IPS DF 6.9 (cell line): ENCODE measurements at regions not wholly inside any gene's neighbourhood (a gene's known extent, or its start where the extent isn't known, plus 50 kb on each side); places are given as distances from the start of the nearest gene placed in this dataset.
"Not testable (repeated sequence)": the region's sequence is repeated elsewhere in the genome, so short reads cannot be mapped to it uniquely, and the experiment has no call there.

Source experiments
- DNase-seq: peaks from one replicate; pipeline ENCODE4 v3.0.0-alpha.2; 2013; ENCODE audit warnings: low read depth, low spot score
- H3K27ac ChIP-seq: one replicate; pipeline ENCODE4 v1.5.1; 2013; ENCODE audit warnings: low read length, control low read depth
- H3K27me3 ChIP-seq: 2 replicates; pipeline ENCODE4 v1.6.1; 2013; ENCODE audit warnings: mild to moderate bottlenecking, low read length; ENCODE audit not compliant: control insufficient read depth, insufficient read depth
- H3K36me3 ChIP-seq: 2 replicates; pipeline ENCODE4 v1.6.1; 2013; ENCODE audit warnings: low read length; ENCODE audit not compliant: control insufficient read depth, insufficient read depth
- H3K4me1 ChIP-seq: 2 replicates; pipeline ENCODE4 v1.6.1; 2013; ENCODE audit warnings: low read length; ENCODE audit not compliant: control insufficient read depth, insufficient read depth
- H3K4me3 ChIP-seq: 2 replicates; pipeline ENCODE4 v1.5.1; 2013; ENCODE audit warnings: mild to moderate bottlenecking, low read length
- H3K9me3 ChIP-seq: 2 replicates; pipeline ENCODE4 v1.6.1; 2013; ENCODE audit warnings: low read length, inconsistent platforms; ENCODE audit not compliant: control insufficient read depth, insufficient read depth
- WGBS: extraction: QIAGEN DNeasy Blood & Tissue Kit; methylation state at CpG from one replicate; pipeline ENCODE4 v1.1.7; 2013; ENCODE audit warnings: mixed read lengths, missing lambda C conversion rate; ENCODE audit not compliant: insufficient read length, insufficient coverage; 5-methylcytosine and 5-hydroxymethylcytosine counted together

DNA sequence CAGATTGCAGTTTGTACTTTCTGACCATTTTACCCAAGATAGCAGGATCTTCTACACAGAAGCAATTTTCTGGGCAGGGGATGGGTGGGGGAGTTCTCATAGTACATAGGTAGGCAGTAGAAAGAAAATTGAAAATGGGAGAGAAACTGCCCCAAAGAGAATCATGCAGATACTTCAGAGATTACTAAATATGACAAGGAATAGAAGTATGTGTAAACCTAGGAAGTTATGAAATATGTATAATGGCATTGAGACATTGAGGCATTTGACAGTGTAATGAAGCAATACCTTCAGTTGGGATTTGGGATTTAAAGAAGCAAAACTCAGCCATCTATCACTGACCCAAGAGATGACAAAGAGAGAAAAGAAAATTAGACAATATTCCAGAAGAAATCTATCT is 233.0 kb downstream of the PTN start:
- H3K27ac ChIP-seq, result no peak overlapping the region
- no peaks in the 10 kb centered on the region for H3K27me3 ChIP-seq
- no peak overlapping the region for H3K4me3 ChIP-seq
- no peak for DNase-seq
- no peaks in the 10 kb centered on the region for H3K4me1 ChIP-seq
- no peaks in the 10 kb centered on the region for H3K36me3 ChIP-seq
- no peaks in the 10 kb centered on the region for H3K9me3 ChIP-seq

DNA sequence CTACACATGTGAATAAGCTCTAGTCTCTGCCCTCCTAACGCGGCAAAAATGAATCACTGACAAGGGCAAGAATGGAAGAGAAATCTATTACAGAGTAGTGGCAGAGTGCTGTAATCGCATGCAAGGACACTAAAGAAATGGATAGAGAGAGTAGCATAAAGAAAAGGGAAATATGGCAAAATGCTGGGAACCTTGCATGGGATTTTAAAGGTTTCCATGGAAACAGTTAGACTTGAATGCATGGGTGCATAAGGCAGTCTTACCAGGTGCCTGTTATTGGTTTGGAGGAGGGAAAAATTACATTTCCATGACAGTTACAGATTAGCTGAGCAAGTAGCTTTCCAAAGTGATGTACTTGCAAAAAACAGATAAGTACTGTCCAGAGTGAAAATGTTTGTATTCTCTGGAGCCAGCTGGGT is 233.4 kb downstream of the PTN start:
- H3K9me3 ChIP-seq, result no peaks in the 10 kb centered on the region
- H3K36me3 ChIP-seq, result no peaks in the 10 kb centered on the region
- no peak overlapping the region for H3K27ac ChIP-seq
- H3K4me3 ChIP-seq, result no peak overlapping the region
- no CpG with 5 or more reads among the region's 3 CpGs for WGBS
- no peak for DNase-seq
- H3K27me3 ChIP-seq, result no peaks in the 10 kb centered on the region
- H3K4me1 ChIP-seq, result no peaks in the 10 kb centered on the region

DNA sequence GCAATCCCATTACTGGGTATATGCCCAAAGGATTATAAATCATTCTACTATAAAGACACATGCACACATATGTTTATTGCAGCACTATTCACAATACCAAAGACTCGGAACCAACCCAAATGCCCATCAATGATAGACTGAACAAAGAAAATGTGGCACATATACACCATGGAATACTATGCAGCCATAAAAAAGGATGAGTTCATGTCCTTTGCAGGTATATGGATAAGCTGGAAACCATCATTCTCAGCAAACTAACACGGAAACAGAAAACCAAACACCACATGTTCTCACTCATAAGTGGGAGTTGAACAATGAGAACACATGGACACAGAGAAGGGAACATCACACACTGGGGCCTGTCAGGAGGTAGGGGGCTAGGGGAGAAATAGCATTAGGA is 235.7 kb downstream of the PTN start:
- H3K27me3 ChIP-seq, H3K9me3 ChIP-seq, H3K4me1 ChIP-seq, DNase-seq, H3K4me3 ChIP-seq, H3K36me3 ChIP-seq, H3K27ac ChIP-seq: not testable (repeated sequence)
- WGBS, result no CpG with 5 or more reads among the region's 2 CpGs

DNA sequence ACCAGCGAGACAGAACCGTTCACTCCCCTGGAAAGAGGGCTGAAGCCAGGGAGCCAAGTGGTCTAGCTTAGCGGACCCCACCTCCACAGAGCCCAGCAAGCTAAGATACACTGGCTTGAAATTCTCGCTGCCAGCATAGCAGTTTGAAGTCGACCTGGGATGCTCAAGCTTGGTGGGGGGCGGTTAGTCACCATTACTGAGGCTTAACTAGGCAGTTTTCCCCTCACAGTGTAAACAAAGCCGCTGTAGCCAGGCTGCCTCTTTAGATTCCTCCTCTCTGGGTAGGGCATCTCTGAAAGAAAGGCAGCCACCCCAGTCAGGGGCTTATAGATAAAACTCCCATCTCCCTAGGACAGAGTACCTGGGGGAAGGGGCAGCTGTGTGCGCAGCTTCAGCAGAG is 235.1 kb downstream of the CHRM2 start:
- H3K36me3 ChIP-seq, H3K4me3 ChIP-seq, DNase-seq, H3K9me3 ChIP-seq, H3K27ac ChIP-seq, H3K27me3 ChIP-seq, H3K4me1 ChIP-seq: not testable (repeated sequence)
- WGBS, result no CpG with 5 or more reads among the region's 8 CpGs

DNA sequence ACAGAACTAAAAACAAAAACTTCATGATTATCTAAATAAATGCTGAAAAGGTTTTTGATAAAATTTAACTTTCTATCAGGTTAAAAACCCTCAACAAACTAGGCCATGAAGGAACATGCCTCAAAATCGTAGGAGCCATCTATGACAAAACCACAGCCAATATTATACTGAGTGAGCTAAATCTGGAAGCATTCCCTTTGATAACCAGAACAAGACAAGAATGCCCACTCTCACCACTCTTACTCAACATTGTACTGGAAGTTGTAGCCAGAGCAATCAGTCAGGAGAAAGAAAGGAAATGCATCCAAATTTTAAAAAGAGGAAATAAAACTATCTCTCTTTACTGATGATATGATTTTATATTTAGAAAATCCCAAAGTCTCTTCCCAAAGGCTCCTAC is 228.7 kb downstream of the CHRM2 start:
- no peaks in the 10 kb centered on the region for H3K4me1 ChIP-seq
- no peak for DNase-seq
- H3K9me3 ChIP-seq, result no peaks in the 10 kb centered on the region
- H3K27ac ChIP-seq, result no peak overlapping the region
- no CpG with 5 or more reads among the region's 1 CpG for WGBS
- no peak overlapping the region for H3K4me3 ChIP-seq
- no peaks in the 10 kb centered on the region for H3K36me3 ChIP-seq
- H3K27me3 ChIP-seq, result no peaks in the 10 kb centered on the region

DNA sequence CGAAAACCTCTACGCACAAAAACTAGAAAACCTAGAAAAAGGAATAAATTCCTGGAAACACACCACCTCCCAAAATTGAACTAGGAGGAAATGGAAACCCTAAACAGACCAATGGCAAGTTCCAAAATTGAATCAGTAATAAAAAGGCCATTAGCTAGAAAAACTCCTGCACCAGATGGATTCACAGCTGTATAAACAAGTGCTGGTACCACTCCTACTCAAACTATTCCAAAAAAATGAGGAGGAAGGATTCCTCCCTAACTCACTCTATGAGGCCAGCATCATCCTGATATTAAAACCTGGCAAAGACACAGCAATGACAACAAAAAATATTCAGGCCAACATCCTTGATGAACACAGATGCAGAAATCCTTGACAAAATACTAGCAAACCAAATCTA is 228.2 kb downstream of the CHRM2 start:
- Histone ChIP-seq H3K27ac (no peak overlapping the region), H3K4me1 (no peaks in the 10 kb centered on the region), H3K27me3 (no peaks in the 10 kb centered on the region), H3K4me3 (no peak overlapping the region), H3K9me3 (no peaks in the 10 kb centered on the region), H3K36me3 (no peaks in the 10 kb centered on the region)
- DNase-seq, result no peak
- WGBS, result no CpG with 5 or more reads among the region's 2 CpGs

DNA sequence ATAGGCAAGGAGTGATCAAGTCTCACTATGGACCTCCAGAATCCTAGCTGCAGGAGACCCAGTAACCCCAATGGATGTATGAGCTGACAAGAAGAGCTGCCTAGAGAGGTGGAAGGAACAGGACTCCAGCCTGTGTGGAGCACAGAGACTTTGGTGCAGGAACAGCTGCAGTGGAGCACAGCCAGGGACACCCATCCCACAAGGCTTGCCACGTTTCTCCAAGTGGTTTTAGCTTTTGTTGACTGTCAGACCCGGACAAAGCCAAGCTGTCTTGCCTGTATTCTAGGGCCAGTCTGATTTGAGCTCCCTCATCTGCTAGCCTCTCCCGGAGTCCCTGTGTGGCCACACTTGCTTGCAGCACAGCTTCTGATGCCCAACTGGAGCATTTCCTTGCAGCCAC is 224.7 kb downstream of the CHRM2 start:
- Histone ChIP-seq H3K27me3 (no peaks in the 10 kb centered on the region), H3K4me1 (no peaks in the 10 kb centered on the region), H3K27ac (no peak overlapping the region), H3K36me3 (no peaks in the 10 kb centered on the region), H3K9me3 (no peaks in the 10 kb centered on the region), H3K4me3 (no peak overlapping the region)
- WGBS, result no CpG with 5 or more reads among the region's 3 CpGs
- no peak for DNase-seq

DNA sequence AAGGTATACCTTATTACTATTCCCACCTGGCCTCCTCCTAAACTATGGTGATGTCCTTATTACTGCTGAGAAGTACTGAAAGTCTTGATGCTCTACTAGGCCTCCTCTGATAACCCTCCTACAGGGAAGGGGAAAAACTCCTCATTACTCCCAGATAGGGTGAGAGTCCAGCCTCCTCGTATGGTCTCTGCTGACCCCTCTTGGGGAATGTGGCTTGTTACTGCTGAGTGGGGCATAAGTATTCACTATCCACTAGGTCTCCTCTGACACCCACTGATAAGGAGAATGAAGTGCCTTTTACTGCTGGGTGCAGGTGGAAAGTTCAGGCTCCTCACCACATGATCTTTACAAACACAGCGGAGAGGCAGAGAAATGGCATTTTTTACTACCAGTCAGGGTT is 222.9 kb downstream of the CHRM2 start:
- H3K4me1 ChIP-seq, result no peaks in the 10 kb centered on the region
- H3K9me3 ChIP-seq, result no peaks in the 10 kb centered on the region
- no peaks in the 10 kb centered on the region for H3K36me3 ChIP-seq
- no peak overlapping the region for H3K27ac ChIP-seq
- H3K4me3 ChIP-seq, result no peak overlapping the region
- no CpG with 5 or more reads among the region's 2 CpGs for WGBS
- no peaks in the 10 kb centered on the region for H3K27me3 ChIP-seq
- DNase-seq, result peak; percentile 13

DNA sequence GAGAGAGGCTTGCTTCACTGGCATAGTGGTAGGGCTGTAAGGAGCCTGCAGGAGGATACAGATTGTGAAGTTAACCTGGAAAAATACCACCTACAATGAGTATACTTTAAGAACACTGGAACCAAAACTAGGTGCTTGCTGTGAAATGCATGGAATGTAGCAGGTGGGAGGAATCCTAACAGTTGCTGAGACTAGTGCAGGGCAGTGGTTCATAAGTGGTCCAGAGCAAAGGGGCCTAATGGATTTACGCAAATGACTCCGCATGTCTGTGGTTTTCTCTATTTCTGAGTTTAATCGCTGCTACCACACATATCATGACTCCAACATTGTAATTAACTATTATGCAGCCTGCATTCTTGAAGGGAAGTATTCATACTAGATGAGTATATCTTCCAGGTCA is 218.4 kb downstream of the CHRM2 start:
- H3K27ac ChIP-seq, result no peak overlapping the region
- no peaks in the 10 kb centered on the region for H3K36me3 ChIP-seq
- no CpG with 5 or more reads among the region's 3 CpGs for WGBS
- no peaks in the 10 kb centered on the region for H3K4me1 ChIP-seq
- DNase-seq, result no peak
- no peaks in the 10 kb centered on the region for H3K27me3 ChIP-seq
- H3K4me3 ChIP-seq, result no peak overlapping the region
- H3K9me3 ChIP-seq, result no peaks in the 10 kb centered on the region

DNA sequence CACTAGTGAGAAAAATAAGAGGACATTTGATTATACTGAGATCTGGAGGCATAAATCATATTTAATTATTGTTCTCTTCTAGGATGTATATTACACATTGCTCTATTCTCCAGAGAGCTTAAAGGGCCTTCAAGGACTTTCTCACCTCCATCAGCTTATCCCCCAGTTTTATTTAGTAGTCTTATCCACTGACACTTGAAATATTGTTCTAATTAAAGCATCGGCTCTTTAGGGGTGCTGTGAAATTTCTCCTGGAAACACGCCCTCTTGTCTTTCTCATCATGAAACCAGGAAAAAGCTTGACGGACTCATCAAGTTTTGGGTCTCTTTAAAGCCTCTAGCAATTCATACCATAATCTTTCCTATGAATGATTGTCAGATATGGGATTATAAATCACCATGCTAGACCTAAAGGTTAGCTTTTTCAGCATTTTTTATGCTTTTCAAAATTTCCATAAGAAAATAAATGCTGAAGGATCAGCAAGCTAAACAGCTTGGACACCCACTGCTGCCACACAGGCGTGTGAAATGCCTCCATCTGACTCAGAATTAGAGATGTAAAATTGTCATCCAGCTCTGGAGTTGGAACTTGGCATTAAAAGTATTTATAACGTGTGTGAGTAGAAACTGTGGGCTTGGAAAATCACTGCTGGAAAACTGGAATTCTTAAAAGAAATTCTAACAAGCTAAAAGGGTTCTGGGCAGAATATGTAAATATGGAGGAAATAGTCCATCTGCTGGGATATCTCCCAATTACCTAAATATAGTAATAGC is 216.3 kb downstream of the CHRM2 start:
- WGBS, result no CpG with 5 or more reads among the region's 5 CpGs
- no peak overlapping the region for H3K4me3 ChIP-seq
- H3K27ac ChIP-seq, result no peak overlapping the region
- H3K9me3 ChIP-seq, result no peaks in the 10 kb centered on the region
- H3K36me3 ChIP-seq, result no peaks in the 10 kb centered on the region
- no peaks in the 10 kb centered on the region for H3K27me3 ChIP-seq
- no peak for DNase-seq
- no peaks in the 10 kb centered on the region for H3K4me1 ChIP-seq

DNA sequence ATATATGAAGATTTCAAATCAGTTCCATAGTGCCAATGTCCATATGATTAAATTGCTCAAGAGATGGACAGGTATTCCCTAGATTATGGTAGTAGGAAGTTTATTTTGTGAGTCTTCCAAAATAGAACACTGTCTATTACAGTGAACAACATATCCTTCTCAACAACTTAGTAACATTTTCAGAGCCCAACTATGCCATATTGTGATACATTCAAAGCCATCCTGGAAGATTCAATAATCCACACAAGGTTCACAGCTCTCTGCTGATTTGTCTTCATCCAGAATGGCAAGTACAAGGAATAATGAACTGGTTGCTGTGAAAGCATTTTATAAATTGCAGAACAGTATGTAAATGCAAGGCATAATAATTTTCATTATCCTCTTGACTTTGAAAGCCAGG is 213.9 kb downstream of the CHRM2 start:
- Histone ChIP-seq H3K27me3 (no peaks in the 10 kb centered on the region), H3K9me3 (no peaks in the 10 kb centered on the region), H3K27ac (no peak overlapping the region), H3K4me1 (no peaks in the 10 kb centered on the region), H3K36me3 (no peaks in the 10 kb centered on the region), H3K4me3 (no peak overlapping the region)
- no peak for DNase-seq
